ENCODE measurements at regions not wholly inside any gene's neighbourhood (a gene's known extent, or its start where the extent isn't known, plus 50 kb on each side); places are given as distances from the start of the nearest gene placed in this dataset.

DNA sequence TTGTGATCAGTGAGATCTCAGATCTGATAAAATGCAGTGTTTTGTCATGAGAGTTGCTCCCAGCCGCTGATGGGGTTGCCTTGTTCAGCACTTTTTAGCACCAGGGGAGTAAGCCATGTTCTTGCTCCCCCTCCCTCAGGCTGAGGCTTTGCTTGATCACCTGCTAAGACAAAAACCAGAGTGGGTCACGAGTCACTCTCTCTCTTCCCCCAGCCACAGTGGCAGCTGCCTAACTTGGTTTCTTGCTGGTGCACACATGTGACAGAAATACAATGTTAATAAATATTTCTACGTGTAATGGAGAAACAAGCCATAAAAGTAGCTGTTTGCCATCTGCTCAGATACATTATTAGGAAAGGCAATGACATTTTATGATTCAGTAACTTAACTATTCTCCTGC, 212.4 kb upstream of the DMRT1 start:
- DNase-seq, result no peak

DNA sequence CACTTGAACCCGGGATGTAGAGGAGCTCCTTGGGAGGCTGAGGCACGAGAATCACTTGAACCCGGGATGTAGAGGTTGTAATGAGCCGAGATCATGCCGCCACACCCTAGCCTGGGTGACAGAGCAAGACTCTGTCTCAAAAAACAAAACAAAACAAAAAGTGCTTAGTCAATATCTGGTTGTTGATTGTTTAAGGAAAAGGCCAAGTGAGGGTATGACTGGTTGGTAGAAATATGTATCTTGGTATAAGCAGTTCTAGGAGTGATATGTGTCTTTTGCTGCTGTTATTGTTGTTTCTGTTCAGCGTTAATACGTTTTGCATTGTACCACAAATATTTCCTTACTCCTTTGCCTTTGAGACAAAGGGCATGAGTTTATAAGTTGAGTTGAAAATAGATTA, 210.7 kb upstream of the DMRT1 start:
- no peak for DNase-seq

- DNase-seq, result no peak
These were observed 209.9 kb upstream of the DMRT1 start for GRCh38 chr9:631596-631995.

GRCh38 chr9:633461-633860, 208.0 kb upstream of the DMRT1 start:
- no peak for DNase-seq

GRCh38 chr9:636931-637591, 204.4 kb upstream of the DMRT1 start:
- no peak for DNase-seq

GRCh38 chr9:638152-638551, 203.3 kb upstream of the DMRT1 start:
- no peak for DNase-seq

DNA sequence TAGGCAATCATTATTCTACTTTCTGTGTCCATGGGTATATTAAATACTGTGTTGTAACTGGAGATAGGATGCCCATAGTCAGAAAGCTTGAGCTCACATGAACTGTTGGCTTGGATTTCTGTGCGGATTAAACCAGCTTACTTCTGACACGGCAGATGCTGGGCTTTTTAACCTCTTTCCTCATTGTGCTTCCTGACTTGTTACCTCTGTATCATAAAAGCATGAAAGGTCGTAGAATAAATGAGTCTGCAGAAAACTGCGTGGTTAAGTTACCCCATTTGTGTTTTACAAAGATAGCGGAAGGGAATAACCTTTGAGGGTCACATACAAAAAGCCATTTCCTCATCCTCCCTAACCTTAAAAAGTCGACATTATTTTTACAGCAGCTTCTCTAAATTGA, 199.5 kb upstream of the DMRT1 start:
- no peak for DNase-seq

- DNase-seq, result no peak
These were observed 197.5 kb upstream of the DMRT1 start for GRCh38 chr9:643966-644365.

- DNase-seq, result no peak
These were observed 194.0 kb upstream of the DMRT1 start for GRCh38 chr9:647522-647921.

GRCh38 chr9:649128-650074, 192.1 kb upstream of the DMRT1 start:
- DNase-seq, result peak; percentile 67

- DNase-seq, result no peak
These were observed 191.1 kb upstream of the DMRT1 start for GRCh38 chr9:650362-650761.

DNA sequence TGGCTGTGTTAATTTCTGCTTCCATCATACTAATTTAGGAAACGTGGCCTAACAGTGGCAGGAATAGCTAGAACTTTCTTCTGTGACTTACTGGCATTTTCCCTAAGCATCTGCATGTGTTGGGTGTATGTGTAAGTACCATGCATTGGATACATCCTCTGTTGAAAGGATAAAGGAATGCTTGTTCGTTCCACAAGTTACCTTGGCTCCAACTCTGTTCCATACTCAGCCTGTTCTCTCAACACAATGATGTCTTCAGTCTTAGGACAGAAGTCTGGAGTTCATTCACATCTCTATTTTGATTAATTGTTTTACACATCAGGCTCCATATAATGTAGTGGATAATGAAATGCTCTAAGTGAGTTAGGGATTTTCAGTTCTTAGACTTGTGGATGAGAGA, 190.1 kb upstream of the DMRT1 start:
- DNase-seq, result no peak

DNA sequence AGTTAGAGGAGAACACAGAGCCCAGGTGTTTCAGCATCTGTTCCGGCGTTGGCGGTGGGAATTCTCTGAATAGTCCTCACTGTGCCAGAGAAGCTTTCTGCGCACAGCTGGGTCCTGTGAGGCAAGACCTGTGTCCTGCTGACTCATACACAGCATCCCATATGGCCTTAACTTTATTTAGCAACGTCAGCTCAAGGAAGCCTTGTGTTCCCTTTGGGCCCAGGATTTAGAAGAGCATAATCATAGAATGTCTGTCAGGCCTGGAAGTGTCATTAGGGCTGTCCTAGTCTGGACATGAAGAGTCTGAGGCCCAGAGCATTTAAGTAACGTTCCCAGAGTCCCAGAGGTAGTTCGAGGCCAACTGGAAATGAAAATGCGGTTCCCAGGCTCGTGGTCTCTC, 188.6 kb upstream of the DMRT1 start:
- DNase-seq, result no peak

GRCh38 chr9:653421-653820, 188.1 kb upstream of the DMRT1 start:
- no peak for DNase-seq

DNA sequence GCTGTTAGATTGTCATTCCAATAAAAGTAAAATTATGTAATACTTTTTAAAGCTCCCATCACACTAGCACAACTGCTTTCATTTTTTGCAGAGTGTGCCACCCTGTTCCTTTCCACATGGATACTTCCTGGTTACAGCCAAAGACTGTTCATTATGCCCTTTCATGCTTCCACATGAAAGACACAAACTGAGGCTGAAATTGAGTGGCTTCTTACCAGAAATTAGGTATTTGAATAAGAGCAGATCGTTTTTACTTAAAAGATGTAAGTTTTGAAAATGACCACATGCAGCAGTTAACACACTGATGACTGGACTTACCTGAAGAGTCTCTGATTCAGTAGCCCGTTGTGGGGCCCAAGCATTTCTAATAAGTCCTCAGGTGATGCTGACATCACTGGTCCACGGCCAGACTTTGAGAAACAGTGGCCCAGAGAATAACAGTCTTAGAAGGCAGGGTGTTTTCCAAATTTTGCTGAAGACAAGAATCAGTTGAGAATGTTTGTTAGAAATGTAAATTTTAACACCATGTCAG, 187.6 kb upstream of the DMRT1 start:
- DNase-seq, result no peak

DNA sequence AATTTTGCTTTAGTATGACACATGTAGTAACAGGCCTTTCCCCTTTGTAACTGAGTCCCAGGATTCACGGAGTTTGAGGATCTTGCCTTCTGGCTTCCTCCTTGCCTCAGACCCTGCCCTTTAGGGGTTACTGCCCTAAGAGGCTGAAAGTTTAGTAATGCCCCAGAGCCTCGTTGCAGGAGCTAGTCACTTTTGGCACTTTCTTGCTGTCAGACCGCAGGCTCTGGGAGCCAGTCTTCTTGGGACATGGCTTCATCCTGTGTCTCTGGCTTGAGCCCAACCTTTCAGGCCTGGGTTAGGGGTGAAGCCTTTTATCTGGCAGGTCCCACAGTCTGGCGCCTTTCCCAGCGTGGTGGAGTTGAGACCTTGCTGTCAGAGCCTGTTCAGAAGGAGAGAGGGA, 185.6 kb upstream of the DMRT1 start:
- no peak for DNase-seq

DNA sequence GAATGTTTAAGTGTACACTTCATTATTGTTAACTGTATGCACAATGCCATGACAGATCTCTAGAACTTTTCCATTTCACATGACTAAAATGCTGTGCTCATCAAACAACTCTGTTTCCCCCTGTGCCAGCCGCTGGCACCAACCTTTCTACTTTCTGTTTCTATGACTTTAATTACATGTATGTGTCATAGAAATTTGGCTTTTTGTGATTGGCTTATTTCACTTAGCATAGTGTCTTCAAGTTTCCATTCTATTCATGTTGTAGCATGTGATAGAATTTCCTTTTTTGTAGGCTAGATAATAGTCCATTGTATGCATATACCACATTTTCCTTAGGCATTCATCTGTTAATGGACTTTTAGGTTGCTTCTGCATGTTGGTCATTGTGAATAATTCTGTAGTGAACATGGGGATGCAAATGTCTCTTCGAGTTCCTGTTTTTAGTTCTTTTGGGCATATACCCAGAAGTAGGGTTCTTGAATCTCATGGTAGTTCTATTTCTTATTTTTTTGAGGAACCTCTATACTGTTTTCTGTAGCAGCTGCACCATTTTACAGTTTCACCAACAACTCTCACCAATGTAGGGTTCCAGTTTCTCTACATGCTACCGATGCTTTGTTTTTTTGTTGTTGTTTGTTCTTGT, 184.4 kb upstream of the DMRT1 start:
- DNase-seq, result no peak

GRCh38 chr9:659286-659685, 182.2 kb upstream of the DMRT1 start:
- DNase-seq, result no peak

DNA sequence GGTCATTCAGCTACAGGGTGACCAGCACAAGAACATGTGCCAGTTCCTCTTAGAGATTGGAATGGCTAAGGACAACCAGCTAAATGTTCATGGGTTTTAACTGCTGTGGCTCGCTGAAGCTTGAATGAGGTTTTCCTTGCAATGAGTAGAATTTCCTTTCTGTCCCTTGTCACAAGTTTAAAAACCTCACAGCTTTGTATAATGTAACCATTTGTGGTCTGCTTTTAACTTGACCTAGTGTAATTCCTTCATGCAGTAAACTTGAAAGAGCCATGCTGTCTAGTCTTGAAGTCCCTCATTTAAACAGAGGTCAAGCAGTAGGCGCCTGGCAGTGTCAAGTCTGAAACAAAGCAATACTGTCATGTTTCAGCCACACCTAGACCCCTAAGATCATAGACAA, 181.3 kb upstream of the DMRT1 start:
- DNase-seq, result no peak

GRCh38 chr9:663541-663940, 178.0 kb upstream of the DMRT1 start:
- no peak for DNase-seq

DNA sequence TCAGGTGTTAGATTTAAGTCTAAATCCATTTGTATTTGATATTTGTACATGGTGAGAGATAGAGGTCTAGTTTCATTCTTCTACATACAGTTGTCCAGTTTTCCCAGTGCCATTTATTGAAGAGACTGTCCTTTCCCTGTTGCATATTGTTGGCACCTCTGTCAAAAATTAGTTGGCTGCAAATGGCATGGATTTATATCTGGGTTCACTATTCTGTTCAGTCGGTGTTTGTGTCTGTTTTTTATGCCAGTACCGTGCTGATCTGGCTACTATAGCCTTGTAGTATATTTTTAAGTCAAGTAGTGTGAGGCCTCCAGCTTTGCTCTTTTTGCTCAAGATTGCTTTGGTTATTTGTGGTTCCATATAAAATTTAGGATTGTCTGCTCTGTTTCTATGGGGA, 176.2 kb upstream of the DMRT1 start:
- DNase-seq, result no peak

DNA sequence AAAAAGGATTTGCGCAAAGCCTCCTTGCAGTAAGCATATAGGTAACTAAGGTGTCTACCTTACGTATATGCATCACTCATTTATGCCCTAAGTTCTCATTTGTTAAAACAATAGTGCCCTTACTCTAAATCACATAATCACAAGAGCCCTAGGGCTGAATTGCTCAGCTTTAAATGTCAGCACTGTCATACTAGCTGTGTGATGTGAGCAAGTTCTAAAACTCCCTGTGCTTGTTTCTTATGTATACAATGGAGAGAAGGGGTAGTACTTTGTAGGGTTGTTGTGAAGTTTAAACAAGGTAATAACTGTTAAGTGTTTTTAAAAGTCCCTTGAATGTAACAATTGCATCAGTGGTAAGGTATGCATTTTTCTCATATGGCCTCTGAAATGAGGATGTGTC, 169.5 kb upstream of the DMRT1 start:
- no peak for DNase-seq

DNA sequence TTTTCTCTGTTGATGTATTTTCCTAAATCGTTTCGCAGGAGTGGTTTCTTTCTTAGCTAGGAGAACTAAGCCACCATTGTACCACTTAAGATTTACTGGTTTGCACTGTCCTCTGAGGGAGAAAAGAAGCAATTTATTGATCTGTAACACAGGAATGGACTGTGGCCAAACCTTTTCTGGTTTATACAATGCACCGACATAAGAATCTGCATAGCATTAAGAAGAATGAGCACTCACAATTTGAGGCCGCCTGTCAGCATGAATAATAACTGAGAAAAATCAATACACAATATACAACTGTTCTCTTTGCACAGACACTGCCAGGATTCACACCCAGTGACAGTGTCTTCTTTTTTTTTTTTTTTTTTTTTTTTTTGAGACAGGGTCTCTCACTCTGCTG, 168.6 kb upstream of the DMRT1 start:
- no peak for DNase-seq
